Endothelial cell (in vitro differentiated cells): ENCODE measurements at regions not wholly inside any gene's neighbourhood (a gene's known extent, or its start where the extent isn't known, plus 50 kb on each side); places are given as distances from the start of the nearest gene placed in this dataset.

Source experiments
- DNase-seq: peaks from one replicate; pipeline ENCODE4 v3.0.0; 2021; ENCODE audit warnings: low spot score
- H3K27ac Mint-ChIP-seq: one replicate; pipeline ENCODE4 v1.8.0; 2021; ENCODE audit warnings: mixed read lengths, inconsistent platforms; ENCODE audit not compliant: unreplicated experiment
- H3K27me3 Mint-ChIP-seq: one replicate; pipeline ENCODE4 v1.8.0; 2021; ENCODE audit warnings: mild to moderate bottlenecking, moderate library complexity, mixed read lengths, inconsistent platforms; ENCODE audit not compliant: unreplicated experiment
- H3K36me3 Mint-ChIP-seq: one replicate; pipeline ENCODE4 v1.8.0; 2021; ENCODE audit warnings: mild to moderate bottlenecking, low read depth, mixed read lengths, inconsistent platforms; ENCODE audit not compliant: unreplicated experiment
- H3K4me1 Mint-ChIP-seq: one replicate; pipeline ENCODE4 v1.8.0; 2021; ENCODE audit warnings: mild to moderate bottlenecking, mixed read lengths, inconsistent platforms; ENCODE audit not compliant: unreplicated experiment
- H3K4me3 Mint-ChIP-seq: one replicate; pipeline ENCODE4 v1.8.0; 2021; ENCODE audit warnings: mild to moderate bottlenecking, mixed read lengths, inconsistent platforms; ENCODE audit not compliant: unreplicated experiment
- H3K9me3 Mint-ChIP-seq: one replicate; pipeline ENCODE4 v1.8.0; 2021; ENCODE audit warnings: mixed read lengths, inconsistent platforms; ENCODE audit not compliant: unreplicated experiment
- CTCF ChIP-seq: fragments of 200-600 bp; sonication (generic); IDR thresholded peaks from one replicate; pipeline ENCODE4 v1.5.0; 2021; ENCODE audit warnings: antibody characterized with exemption; ENCODE audit not compliant: unreplicated experiment

- Mint-ChIP-seq H3K9me3 (no peaks in the 10 kb centered on the region), H3K4me3 (no peak overlapping the region), H3K36me3 (no peaks in the 10 kb centered on the region), H3K4me1 (no peaks in the 10 kb centered on the region), H3K27ac (no peak overlapping the region), H3K27me3 (no peaks in the 10 kb centered on the region)
- TF ChIP-seq CTCF = no peak
- no peak for DNase-seq
Measured at GRCh38 chr6:63426844-63427243, 107.1 kb upstream of the LGSN start.

- TF ChIP-seq CTCF = no peak
- Mint-ChIP-seq H3K4me1 (no peaks in the 10 kb centered on the region), H3K9me3 (no peaks in the 10 kb centered on the region), H3K36me3 (no peaks in the 10 kb centered on the region), H3K4me3 (no peak overlapping the region), H3K27me3 (no peaks in the 10 kb centered on the region), H3K27ac (no peak overlapping the region)
- no peak for DNase-seq
Measured at GRCh38 chr6:63427951-63428350, 108.2 kb upstream of the LGSN start.

GRCh38 chr6:63430985-63431519, 111.3 kb upstream of the LGSN start:
- no peak for DNase-seq
- Mint-ChIP-seq H3K36me3 (no peaks in the 10 kb centered on the region), H3K4me1 (no peaks in the 10 kb centered on the region), H3K27ac (no peak overlapping the region), H3K27me3 (no peaks in the 10 kb centered on the region), H3K9me3 (no peaks in the 10 kb centered on the region), H3K4me3 (no peak overlapping the region)
- TF ChIP-seq CTCF = no peak

- no peak overlapping the region for H3K4me3 Mint-ChIP-seq
- no peaks in the 10 kb centered on the region for H3K9me3 Mint-ChIP-seq
- H3K36me3 Mint-ChIP-seq = no peaks in the 10 kb centered on the region
- no peaks in the 10 kb centered on the region for H3K27me3 Mint-ChIP-seq
- no peak overlapping the region for H3K27ac Mint-ChIP-seq
- no peak for TF ChIP-seq CTCF
- DNase-seq = no peak
- H3K4me1 Mint-ChIP-seq = peaks cover 5% of the 10 kb centered on the region
Measured at GRCh38 chr6:63434943-63435342, 115.2 kb upstream of the LGSN start.

GRCh38 chr6:63436356-63436755, 116.6 kb upstream of the LGSN start:
- Mint-ChIP-seq H3K27me3 (peaks cover 2% of the 10 kb centered on the region), H3K27ac (no peak overlapping the region)

More at GRCh38 chr6:63436356-63436755, 116.6 kb upstream of the LGSN start:
- Mint-ChIP-seq H3K4me1 (peaks cover 9% of the 10 kb centered on the region), H3K4me3 (no peak overlapping the region), H3K36me3 (no peaks in the 10 kb centered on the region), H3K9me3 (peaks cover 3% of the 10 kb centered on the region)
- no peak for DNase-seq
- no peak for TF ChIP-seq CTCF
